NCI-H345 treated with DMSO at 0.1 percent for 48 hours (cell line): ENCODE measurements at regions not wholly inside any gene's neighbourhood (a gene's known extent, or its start where the extent isn't known, plus 50 kb on each side); places are given as distances from the start of the nearest gene placed in this dataset.
"Not testable (repeated sequence)": the region's sequence is repeated elsewhere in the genome, so short reads cannot be mapped to it uniquely, and the experiment has no call there.

Experiments used
- DNase-seq: peaks from one replicate; lab custom pipeline; 2025; ENCODE audit not compliant: unreplicated experiment; lab: John Stamatoyannopoulos, UW

DNA sequence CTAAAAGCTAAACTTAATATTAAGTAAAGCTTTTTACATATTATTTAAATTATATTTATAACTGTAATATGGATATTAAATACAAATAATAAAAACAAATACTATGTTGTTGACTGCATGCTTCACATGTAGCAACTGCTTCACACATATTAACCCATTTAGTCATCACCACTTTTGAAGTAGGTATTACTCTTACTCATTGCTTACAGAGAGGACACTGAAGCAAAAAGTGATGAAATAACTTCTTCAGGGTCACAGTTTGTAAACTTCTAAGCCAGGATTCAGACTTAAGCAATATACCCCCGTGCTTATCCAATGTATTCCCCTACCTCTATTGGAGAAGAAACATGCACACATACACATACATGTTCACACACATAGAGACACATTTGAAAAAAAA is 166.6 kb downstream of the DKK2 start:
- no peak for DNase-seq

DNA sequence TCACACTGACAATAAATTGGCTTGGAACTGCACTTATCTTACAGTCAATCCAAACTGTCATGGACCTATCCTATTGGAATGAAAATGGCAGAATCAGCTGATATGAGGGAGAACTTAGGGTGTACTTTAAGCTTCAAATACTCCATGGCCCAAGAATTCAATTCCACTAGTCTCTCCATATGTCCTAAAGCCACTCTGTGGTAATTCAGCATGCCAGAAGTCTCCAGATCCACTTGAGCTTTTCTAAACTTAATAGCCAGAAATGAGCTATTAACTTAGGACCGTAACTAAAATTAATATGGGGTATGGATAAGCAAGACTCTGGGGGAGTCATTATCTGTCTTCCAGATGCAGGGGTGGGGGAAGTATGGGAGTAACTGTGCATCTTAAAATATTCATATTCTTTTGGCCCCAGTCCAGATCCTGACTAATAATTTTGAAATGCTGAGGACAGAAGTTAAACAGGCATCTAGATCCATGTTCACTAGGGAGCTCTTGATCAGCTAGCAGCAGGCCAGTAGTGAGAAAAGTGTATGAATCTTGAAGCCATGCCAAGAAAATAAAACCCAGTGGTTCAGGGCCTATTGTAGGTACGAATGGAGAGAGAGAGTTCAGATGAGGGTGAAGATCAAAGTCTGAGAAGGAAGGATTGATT is 167.6 kb downstream of the DKK2 start:
- no peak for DNase-seq

DNA sequence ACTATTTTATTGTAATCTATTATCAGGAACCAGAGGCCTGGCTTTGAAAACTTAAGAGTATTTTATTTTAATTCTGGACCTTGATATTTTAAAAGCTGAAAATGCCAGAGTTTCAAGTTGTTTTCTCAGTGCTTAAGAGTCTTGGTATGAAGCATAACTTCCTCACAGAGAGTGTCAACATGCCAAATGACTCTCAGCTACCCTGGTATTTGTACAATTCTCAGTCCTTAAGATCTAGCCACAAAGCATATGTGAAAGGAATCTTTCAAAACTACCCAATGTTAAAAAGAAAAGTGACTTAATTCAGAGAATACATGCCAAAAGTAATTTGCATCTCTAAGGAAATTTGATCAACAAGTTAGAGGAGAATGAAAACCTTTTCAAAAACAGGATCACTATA is 171.9 kb downstream of the DKK2 start:
- DNase-seq, result no peak

DNA sequence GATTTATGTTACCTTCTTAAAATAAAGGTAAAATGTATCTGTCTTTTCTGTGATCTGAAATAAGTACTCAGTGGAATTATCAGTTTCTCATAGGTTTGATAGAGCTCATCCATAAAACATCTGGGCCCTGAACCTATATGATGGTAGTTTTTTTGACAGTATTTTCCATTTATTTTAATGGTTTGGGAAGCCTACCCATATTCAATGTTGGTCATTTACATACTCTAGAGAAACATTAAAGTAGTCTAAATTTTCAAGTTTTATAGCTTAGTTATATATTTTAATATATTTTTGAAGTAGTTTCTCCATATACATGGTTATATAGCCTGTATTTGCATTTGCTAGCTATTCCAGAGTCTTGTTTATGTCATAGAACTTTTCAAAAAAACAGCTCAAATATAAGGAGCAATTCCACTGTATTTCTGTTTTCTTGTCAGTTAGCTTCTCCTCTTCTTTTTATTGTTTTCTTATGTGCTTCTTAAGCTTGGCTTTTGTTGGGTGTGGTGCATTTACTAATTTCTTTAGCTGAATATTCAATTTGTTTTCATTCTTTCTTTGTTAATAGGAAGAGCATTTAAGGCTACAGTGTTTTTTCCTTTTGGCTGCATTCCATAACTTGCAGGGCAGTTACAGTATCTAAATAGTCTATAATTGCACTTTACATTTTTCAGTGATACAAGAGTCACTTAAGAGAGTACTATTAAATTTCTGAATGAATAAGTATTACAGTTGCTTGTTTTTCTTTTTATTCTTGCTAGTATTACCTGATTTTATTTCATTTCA is 181.4 kb downstream of the DKK2 start:
- DNase-seq, result no peak

DNA sequence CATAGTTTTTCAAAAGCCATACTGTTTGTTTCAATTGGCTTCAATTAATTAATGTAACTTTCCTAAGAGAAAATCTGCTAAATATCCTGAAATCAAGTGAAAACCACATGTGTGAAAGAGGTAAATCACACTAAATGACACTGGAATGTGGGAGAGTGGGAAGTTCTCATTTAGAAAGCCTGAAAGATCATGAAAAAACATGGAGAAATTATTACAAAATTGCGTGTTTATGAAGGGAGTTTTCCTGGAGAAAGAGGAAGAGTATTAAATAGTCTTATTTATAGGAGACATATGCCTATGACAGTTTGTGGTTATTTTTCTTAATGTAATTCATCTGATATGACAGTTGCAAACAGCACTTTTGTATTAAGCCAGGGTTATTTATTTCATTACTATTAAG is 183.7 kb downstream of the DKK2 start:
- no peak for DNase-seq

DNA sequence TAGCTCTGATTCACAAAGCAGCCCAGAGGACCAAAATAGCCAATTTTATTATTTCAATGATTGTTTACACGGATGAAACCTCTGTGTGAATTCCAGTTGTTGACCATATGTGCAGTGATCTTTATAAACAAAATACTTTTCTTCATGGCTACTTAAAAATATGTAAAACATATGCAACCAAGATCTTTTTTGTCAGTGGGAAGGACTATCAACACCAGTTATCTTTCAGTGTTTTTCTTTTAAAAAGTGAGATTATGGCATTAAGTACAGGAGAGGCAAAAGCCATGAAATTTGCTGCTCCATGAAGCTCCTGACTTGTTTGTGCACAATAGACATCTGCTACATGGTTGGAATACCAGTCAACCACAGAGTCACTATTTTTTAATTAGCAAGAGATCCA is 184.4 kb downstream of the DKK2 start:
- no peak for DNase-seq

DNA sequence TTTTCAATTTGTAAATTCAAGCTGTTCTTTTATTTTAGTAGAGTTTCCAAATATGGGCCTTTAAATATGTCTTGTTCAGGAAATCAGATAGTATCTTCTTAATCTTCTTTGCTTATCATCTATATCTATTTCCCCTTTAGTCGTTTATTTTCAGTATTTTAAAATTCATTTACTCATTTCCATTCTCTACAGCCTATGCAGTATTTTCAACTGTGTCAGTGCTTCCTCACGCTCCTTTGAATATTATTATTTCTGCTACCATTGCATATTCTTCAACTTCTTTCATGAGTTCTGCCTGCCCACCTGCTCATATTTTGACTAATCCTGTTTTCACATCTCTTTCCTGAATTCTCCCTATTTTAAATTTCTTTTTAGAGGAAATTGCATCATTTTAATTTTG is 185.4 kb downstream of the DKK2 start:
- no peak for DNase-seq

DNA sequence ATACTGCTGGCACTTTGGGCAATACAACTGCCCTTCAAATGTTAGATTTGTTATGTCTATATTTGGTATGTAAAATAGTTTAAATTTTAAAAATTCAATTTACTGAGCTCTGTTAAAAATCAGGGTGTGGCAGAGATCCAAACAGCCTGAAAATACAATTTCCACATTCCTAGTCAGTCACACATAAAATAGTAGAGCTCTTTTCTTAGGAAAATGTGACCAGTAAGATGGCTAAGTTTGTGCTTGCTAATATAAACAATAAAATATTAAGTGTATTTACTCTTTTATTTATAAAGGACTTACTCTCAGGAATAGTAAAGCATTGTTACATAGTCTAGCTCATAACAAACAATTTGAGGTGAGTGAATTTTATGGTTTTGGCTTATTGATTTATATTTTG is 200.2 kb downstream of the DKK2 start:
- DNase-seq, result no peak

DNA sequence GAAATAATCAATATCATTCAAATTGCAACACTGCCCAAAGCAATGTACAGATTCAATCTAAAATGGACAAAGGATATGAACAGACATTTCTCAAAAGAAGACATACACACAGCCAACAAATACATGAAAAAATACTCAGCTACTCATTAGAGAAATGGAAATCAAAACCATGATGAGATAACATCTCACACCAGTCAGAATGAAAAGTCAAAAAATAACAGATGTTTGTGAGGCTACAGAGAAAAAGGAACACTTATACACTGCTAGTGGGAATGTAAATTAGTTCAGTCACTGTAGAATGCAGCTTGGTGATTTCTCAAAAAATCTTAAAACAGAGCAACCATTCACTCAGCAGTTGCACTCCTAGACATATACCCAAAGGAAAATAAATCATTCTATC is 205.2 kb downstream of the DKK2 start:
- DNase-seq, result no peak

DNA sequence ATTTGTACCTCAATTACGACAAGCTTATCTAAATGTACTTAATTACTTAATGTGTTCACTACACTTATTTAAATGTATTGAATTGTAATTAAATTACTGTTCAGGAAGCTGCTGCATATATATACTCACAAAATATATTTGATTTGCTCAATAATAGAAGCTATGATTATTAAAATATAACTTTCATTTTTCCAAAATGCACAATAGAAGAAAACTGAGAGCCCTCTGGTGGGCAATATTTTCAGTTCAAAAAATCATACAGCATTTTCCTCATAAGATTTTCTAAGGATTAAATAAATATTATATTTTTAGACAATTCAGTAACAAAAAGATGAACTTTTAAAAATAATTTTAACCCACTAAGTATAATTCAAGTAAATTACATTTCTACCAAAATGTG is 217.3 kb downstream of the DKK2 start:
- no peak for DNase-seq

DNA sequence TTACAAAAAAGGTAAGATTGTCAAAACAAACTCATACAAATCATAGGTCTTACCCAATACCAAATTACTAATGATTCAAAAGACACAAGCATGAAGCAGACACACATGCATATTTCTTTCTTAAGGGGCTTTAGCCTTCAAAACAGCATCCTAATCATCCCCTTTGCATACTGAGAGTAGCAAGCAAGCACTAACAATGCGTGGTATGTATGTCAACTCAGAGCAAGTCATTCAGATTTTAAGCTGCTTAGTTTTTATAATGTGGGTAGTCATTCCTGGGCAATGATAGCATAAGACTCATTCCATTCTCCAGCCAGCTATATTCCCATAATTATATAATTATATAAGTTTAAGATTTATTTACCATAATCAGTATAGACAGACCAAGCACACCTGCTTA is 219.6 kb downstream of the DKK2 start:
- no peak for DNase-seq

DNA sequence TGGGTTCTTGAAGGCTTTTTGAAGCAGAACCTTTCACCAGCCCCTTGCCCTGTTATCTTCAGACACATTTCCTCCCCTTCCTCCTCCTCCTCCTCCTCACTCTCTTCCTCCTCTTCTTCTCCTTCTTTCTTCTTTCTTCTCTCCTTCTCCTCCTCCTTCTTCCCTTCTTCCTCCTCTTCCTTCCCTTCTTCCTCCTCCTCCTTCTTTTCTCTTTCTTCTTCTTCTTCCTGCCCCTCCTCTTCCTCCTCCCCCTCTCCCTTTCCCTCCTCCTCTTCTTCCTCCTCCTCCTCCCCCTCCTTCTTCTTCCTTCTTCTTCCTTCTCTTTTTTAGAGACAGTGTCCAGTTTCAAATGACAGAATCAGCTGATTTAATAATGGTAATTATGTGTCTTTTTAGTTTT is 226.0 kb downstream of the DKK2 start:
- no peak for DNase-seq

DNA sequence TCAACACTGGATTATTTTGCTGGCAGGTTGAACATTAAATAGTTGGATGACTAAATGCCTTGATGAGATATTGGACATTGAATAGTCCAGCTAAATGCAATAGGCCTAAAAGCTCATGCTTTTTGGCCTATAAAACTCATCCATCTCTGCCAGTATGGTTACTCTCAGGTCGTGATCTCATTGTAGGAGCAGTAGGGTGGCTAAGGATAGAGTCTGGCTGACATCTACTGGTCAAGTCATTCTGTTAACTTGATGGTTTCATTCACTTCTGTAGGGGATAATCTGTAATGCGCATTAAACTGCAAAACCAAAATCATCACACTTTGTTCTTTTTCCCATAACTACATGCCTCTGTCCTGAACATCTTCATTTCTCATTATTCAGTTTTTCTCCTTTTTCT is 227.0 kb downstream of the DKK2 start:
- no peak for DNase-seq

DNA sequence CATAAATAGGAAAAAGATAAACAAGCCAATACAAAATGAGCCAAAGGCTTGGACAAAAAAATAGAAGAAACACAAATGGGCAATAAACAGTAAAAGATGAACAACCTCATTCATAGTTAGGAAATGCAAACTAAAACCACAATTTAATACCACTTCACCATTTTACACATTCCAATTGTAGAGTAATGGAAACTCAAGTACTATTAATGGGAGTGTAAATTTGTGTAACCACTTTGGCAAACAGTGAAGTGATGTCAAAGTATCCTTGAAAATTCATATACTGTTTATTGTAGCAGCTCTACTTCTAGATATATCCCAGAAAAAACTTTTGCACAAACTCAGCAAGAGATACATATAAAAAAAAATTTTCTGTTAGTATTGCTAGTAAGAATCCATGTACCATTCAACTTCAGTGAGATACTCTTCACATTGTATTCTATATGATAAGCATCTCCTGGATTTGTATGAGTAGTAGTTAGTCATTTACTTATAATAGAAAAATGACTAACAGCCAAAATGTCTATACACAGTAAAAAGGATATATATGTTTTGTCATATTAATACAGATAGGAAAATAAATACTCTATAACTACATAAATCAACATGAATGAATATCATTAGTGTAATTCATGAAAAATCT is 229.8 kb downstream of the DKK2 start:
- DNase-seq, result no peak

DNA sequence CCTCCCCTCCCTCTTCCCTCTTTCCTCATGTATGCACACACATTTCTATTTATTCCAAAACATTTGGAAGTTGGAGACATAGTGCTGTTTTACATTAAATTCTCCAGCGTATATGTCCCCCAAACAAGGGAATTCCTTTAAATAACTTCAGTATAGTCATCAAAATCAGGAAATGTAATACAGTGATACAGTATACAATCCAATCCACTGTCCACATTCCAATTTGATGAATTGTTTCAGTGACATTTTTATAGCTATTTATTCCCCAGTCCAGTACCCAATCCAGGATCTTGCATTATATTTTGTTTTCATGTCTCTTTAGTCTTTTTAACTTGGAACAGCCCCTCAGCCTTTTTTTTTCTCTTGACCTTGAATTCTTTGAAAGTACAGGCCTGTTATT is 233.0 kb downstream of the DKK2 start:
- DNase-seq, result no peak

DNA sequence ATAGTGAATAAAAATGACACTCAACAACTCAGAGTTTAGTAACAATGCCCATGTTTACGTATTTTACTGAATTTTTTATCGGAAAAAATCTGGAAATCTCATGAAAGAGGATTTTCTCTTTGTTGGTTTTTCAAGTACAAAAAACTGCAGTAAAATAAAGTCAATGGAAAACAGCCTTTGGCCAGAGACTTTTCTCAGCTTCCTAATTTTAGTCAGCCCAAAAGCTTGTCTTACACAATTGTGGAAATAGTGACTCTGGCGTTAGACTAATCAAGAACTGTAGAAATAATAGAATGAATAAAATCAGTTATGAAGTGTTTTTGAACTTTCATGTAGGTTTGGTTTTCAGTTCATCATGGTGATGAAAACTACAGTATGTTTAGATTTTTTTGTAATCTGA is 234.7 kb downstream of the DKK2 start:
- no peak for DNase-seq

DNA sequence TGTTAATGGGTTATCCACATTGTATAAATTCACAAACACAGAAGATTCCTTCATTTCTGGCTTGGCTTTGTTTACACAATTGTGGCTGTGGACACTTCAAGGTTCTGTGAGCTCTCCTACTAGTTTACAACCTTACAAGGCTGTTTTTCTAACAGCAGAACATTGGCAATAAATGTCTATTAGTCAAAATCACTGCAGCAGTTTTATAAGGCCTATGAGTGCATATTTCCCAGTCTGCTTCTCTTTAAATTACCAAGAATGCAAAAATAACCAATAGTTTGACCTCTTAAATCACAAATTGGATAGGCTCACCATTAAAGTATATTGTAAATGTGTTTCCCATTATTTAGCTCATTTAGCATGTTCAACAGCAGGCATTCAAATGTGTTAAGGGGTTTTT is 239.2 kb downstream of the DKK2 start:
- DNase-seq, result no peak

DNA sequence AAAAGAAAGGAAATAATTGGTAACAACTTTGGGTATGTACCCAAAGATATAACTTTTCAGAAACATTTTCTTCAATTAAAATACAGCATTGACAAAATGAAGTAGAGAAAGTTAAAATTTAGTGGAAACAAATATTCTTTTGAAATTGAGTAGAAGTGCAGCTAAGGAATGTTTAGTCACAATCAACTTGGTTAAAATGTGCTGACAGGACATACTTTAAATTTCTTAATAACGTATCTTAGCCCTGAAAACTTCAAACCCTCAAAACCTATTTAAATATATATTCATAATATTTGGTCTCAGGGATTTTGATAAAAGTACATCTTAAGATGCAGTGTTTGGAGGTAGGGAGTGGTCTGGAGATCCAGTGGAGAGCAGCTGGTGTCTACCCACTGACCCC is 240.8 kb downstream of the DKK2 start:
- no peak for DNase-seq

DNA sequence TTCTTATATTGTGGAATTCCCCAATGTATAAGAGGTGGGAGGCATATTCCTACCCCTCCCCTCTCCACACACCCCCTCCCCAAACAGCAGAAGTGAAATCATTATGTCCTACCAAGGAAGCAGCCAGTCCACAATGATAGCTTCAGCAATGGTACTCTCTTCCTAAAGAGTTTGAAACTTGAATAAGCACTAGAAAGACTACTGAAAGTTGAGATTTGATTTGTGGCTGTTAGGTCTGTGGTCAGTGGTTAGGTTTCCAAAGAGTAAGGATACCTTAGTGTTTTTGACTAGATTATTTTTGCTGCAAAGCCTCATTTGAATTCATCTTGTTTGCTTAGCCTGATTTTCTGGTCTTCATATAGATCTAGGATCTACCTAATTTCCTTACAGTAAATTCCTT is 242.2 kb downstream of the DKK2 start:
- no peak for DNase-seq

DNA sequence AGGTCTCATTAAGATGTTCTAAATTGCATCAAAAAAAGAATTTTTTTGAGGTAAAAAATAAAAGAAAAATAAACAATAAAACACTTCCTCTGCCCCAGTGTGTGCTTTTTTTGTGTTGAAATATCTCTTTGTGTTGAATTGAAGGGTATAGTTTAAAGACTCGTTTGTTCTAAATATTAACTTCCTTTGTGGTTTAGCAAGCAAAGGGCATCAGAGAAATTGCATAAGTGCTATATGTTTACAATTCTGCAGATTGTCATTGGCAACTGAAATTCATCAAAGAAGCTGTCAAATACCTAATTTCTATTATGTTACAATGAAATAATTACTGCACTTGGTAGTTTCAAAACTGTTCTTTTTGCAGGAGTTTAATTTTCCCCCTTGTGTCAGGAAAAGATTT is 260.5 kb downstream of the DKK2 start:
- DNase-seq, result no peak

DNA sequence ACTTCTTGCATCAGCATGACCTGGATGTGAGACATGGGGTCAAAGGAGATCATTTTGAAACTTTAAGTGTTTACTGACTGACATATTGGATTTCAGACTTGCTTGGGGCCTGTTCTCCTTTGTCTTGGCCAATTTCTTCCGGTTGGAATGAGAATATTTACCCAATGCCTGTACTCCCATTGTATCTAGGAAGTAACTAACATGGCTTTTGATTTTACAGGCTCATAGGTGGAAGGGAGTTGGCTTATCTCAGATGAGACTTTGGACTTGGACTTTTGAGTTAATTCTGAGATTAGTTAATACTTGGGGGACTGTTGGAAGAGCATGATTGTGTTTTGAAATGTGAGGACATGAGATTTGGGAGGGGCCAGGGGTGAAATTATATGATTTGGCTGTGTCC is 262.1 kb downstream of the DKK2 start:
- DNase-seq, result not testable (repeated sequence)

DNA sequence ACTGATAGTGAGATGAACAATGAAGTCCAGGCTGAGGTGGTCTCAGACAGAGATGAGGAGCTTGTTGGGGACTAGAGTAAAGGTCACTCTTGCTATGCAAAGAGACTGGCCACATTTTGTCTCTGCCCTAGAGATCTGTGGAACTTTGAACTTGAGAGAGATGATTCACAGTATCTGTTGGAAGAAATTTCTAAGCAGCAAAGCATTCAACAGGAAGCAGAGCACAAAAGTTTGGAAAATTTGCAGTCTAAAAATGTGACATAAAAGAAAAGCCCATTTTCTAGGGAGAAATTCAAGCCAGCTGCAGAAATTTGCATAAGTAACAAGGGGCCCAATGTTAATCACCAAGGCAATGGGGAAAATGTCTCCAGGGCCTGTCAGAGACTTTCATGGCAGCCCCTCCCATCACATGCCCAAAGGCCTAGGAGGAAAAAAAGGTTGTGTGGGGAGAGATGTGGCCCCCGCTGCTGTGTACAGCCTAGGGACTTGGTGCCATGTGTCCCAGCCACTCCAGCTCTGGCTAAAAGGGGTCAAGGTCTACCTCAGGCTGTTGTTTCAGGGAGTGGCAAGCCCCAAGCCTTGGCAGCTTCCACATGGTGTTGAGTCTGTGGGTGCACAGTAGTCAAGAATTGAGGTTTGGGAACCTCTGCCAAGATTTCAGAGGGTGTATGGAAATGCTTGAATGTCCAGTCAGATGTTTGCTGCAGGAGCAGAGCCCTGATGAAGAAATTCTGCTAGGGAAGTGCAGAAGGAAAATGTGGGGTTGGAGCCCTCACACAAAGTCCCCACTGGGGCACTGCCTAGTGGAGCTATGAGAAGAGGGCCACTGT is 262.8 kb downstream of the DKK2 start:
- no peak for DNase-seq
